Brain microvascular endothelial cell (primary cell): ENCODE measurements at regions not wholly inside any gene's neighbourhood (a gene's known extent, or its start where the extent isn't known, plus 50 kb on each side); places are given as distances from the start of the nearest gene placed in this dataset.

Source experiments
- DNase-seq: peaks from one replicate; pipeline ENCODE4 v3.0.0-alpha.2; 2020
- H3K27ac ChIP-seq: fragments of 250-450 bp; sonication (Bioruptor Pico); 2 replicates; pipeline ENCODE4 v1.5.1; 2020; ENCODE audit warnings: mild to moderate bottlenecking, moderate library complexity
- H3K27me3 ChIP-seq: fragments of 250-450 bp; sonication (Bioruptor Pico); replicated peaks from 2 replicates; pipeline ENCODE4 v1.5.1; 2020; ENCODE audit warnings: mild to moderate bottlenecking
- H3K36me3 ChIP-seq: fragments of 250-450 bp; sonication (Bioruptor Pico); replicated peaks from 2 replicates; pipeline ENCODE4 v1.5.1; 2020; ENCODE audit warnings: mild to moderate bottlenecking
- H3K4me3 ChIP-seq: 2 replicates; pipeline ENCODE4 v1.5.1; 2011; ENCODE audit warnings: low read depth, mild to moderate bottlenecking, control low read depth, low read length, moderate library complexity
- in situ Hi-C: cut with HindIII; loops from 2 replicates; pipeline ENCODE4 v1.10.0; 2017; ENCODE audit warnings: low sequenced_read_pairs, low pct_ligation_motif_present
- TF ChIP-seq, protein P1 (sequence below): IDR thresholded peaks from 2 replicates; pipeline ENCODE4 v1.5.1; 2011; ENCODE audit warnings: low read depth, mild to moderate bottlenecking, moderate library complexity, low read length, control low read depth, inconsistent platforms; ENCODE audit errors: missing control alignments

DNA sequence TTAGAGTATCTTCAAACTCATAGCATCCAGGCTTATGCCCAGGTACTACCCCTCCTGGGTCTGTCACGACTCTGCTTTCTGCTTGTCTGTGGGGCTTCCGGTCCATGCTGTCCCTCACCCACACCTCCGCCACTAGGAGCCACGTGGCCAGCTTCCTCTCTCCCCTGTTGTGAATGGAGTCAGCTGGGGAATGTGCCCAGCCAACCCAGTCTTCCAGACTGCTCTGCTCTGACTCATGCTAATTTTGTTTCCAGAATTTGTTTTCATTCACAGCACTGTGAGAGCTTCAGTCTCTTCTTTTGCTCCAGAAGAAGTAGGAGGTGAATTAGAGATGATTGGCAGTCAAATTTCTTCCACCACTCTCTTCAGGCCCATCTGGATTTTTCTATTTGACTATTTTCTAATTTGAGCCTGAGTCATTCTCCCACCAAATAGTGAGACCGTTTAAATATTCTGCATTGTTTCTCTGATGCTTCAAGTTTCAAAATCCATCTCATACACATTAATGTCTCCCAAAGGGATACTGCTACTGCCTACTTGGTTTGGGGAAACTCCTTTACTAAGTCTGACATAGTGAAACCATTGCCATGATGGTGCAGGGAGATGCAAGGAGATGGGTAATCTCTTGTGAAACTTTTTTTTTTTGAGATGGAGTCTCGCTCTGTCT lies 424.1 kb upstream of the KIF2A start:
- peak; percentile 60 for DNase-seq
- TF ChIP-seq, protein P1, sequence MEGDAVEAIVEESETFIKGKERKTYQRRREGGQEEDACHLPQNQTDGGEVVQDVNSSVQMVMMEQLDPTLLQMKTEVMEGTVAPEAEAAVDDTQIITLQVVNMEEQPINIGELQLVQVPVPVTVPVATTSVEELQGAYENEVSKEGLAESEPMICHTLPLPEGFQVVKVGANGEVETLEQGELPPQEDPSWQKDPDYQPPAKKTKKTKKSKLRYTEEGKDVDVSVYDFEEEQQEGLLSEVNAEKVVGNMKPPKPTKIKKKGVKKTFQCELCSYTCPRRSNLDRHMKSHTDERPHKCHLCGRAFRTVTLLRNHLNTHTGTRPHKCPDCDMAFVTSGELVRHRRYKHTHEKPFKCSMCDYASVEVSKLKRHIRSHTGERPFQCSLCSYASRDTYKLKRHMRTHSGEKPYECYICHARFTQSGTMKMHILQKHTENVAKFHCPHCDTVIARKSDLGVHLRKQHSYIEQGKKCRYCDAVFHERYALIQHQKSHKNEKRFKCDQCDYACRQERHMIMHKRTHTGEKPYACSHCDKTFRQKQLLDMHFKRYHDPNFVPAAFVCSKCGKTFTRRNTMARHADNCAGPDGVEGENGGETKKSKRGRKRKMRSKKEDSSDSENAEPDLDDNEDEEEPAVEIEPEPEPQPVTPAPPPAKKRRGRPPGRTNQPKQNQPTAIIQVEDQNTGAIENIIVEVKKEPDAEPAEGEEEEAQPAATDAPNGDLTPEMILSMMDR, result no peak
- Histone ChIP-seq H3K4me3 (no peak overlapping the region), H3K27ac (no peak overlapping the region), H3K27me3 (no peaks in the 10 kb centered on the region), H3K36me3 (no peaks in the 10 kb centered on the region)
- in situ Hi-C loops, result no loop called here

DNA sequence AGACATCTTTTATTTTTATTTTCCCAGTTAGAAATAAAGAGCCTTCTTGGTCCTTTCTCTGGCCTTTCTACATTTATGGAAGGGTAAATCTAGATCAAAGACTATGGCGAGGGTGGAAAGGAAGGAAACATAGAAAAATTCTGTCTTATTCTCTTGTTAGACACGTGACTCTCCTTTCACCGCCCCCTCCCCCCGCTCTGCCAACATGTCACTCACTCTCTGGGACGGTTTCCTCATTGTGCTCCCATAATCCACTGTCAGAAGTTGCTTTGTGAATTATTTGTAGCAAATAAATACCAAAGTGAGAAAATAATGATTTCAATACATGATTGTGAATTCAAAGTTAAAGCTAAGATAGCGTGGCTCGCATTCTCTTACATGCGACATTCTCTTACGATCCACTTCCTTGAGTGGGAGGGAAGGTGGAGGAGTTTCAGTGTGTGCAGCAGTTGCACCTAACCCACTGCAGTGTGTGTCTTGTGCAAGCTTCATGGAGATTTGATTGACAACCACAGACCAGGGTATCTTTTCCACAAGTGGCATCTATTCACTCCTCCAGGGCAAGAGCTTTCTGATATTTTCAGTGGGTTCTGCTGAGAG lies 423.0 kb upstream of the KIF2A start:
- no peaks in the 10 kb centered on the region for H3K36me3 ChIP-seq
- no peak for DNase-seq
- no peak overlapping the region for H3K4me3 ChIP-seq
- TF ChIP-seq, protein P1, result no peak
- H3K27ac ChIP-seq, result no peak overlapping the region
- in situ Hi-C loops, result no loop called here
- no peaks in the 10 kb centered on the region for H3K27me3 ChIP-seq

DNA sequence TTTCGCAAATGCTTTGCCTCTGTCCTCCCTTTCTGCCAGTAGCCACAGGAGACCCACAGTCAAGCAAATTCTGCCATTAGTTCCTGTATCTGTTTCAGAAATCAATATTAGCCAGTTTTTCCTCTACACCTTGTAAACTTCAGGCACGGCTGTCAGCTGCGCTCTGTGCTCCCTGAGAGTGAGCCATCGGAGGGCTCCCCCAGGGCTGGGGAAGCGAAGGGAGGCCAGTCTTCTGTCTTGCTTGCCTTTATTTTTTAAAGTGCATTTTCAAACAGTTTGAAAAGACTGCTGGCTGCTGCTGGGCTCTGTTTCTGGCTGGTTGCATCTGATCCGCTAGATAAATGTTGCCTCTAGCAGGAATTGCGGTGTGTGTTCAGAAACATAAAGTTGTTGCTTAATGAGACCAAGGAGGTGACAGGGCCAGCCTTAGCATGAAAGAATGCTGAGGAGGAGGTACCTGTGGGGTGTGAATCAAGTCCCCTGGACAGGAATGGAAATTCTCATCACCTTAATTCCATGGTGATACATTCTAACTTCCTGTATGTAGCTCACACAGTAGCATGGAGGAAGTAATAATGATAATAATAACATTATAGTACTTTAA lies 421.7 kb upstream of the KIF2A start:
- in situ Hi-C loops, result no loop called here
- Histone ChIP-seq H3K36me3 (no peaks in the 10 kb centered on the region), H3K27me3 (no peaks in the 10 kb centered on the region), H3K27ac (no peak overlapping the region), H3K4me3 (no peak overlapping the region)
- DNase-seq, result no peak
- TF ChIP-seq, protein P1, result no peak

DNA sequence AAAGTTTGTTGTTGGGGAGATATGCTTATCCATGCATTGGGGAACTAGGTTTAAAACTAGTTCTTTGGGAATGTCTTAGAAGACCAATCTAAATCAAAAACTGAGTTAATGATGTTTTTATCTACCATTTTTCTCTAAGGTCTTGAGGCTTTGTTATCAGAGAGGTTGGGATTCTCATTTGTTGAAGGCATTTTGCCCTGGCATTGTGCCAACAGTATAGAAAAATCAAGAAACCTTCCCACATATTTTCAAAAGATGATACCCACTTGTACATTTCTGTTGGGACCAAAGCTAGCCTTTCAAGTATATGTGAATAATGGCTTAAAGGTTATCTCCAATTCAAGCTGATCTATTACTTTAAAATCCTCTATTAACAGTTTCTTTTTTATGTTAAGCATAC lies 419.8 kb upstream of the KIF2A start:
- in situ Hi-C loops, result no loop called here
- Histone ChIP-seq H3K4me3 (no peak overlapping the region), H3K36me3 (no peaks in the 10 kb centered on the region), H3K27ac (no peak overlapping the region), H3K27me3 (no peaks in the 10 kb centered on the region)
- TF ChIP-seq, protein P1, result no peak
- no peak for DNase-seq

DNA sequence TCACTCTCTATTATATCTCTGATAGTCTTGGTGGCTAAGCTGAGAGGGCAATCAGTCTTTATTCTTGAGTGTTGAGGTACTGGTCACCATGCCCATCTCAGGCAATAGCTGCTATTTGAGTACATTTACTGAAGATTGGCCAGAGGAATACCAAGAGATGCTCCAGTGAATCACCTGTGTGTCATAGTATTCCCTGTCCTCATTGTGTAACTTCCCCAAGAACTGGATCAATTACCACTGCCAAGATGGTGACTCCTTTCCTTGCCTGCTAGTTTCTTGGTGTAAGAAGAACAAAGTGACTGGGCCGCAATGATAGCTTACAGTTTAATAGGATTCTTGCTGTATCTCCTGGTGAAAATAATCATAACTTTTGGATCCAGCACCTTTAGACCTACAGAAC lies 418.7 kb upstream of the KIF2A start:
- Histone ChIP-seq H3K27ac (no peak overlapping the region), H3K27me3 (no peaks in the 10 kb centered on the region), H3K4me3 (no peak overlapping the region), H3K36me3 (no peaks in the 10 kb centered on the region)
- TF ChIP-seq, protein P1, result no peak
- in situ Hi-C loops, result no loop called here
- DNase-seq, result no peak
